ENCODE measurements at regions not wholly inside any gene's neighbourhood (a gene's known extent, or its start where the extent isn't known, plus 50 kb on each side); places are given as distances from the start of the nearest gene placed in this dataset.

DNA sequence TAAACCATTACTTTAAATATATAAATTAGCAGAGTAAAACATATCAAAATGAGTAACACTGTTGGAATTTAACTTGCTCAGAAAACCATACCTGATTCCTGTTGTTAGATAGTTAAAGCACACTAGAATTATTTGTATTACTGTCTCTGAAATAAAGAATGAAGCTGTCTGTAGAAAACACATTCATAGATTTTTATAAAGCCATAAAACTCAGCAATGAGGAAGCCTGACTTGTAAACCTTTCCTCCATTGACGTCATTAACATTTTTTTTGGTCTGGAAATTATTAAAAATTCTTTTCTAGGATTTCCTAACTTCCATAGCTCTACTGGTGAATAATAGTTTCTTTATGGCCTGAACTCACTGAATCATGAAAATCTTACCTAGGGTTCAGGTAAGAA, 147.6 kb downstream of the BRMS1L start:
- no peaks in the 10 kb centered on the region for H4K20me1 ChIP-seq (ENCODE audit: insufficient read depth)
- intact Hi-C loops (cut with micrococcal nuclease) = no loop called here
- BruUV-seq (replicated peaks) = no TSS peak
- no peak overlapping the region for H3K4me3 ChIP-seq (replicated peaks in 1 of 2; ENCODE audit: low read depth in 1 of 2, low read length in 2 of 2)
- no peak overlapping the region for H3K9ac ChIP-seq (ENCODE audit: low read length)
- ChIA-PET POLR2A (no interaction called here), RAD21 (ENCODE audit: low non-redundant PET in 1 of 2, low total read pairs in 2 of 2, uncharacterized antibody in 2 of 2, unreplicated experiment in 2 of 2) (no interaction called here), CTCF (no interaction called here)
- H3K27me3 ChIP-seq (ENCODE audit: insufficient read depth, low read length) = no peaks in the 10 kb centered on the region
- no peak overlapping the region for H2AFZ ChIP-seq (ENCODE audit: low read depth, low read length, poor library complexity, severe bottlenecking)
- no peak overlapping the region for H3K27ac ChIP-seq (ENCODE audit: low read depth, low read length)
- DNase-seq (ENCODE audit: low read depth, low spot score) = no peak
- no peaks in the 10 kb centered on the region for H3K79me2 ChIP-seq (ENCODE audit: insufficient read depth, low read length)
- TF ChIP-seq CEBPB (IDR thresholded peaks at IDR 0.05; ENCODE audit: low read depth) = no peak
- TF ChIP-seq SP1 (IDR thresholded peaks at IDR 0.05; ENCODE audit: low read depth) = no peak
- TF ChIP-seq, protein P1, sequence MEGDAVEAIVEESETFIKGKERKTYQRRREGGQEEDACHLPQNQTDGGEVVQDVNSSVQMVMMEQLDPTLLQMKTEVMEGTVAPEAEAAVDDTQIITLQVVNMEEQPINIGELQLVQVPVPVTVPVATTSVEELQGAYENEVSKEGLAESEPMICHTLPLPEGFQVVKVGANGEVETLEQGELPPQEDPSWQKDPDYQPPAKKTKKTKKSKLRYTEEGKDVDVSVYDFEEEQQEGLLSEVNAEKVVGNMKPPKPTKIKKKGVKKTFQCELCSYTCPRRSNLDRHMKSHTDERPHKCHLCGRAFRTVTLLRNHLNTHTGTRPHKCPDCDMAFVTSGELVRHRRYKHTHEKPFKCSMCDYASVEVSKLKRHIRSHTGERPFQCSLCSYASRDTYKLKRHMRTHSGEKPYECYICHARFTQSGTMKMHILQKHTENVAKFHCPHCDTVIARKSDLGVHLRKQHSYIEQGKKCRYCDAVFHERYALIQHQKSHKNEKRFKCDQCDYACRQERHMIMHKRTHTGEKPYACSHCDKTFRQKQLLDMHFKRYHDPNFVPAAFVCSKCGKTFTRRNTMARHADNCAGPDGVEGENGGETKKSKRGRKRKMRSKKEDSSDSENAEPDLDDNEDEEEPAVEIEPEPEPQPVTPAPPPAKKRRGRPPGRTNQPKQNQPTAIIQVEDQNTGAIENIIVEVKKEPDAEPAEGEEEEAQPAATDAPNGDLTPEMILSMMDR (IDR thresholded peaks at IDR 0.05 in 2 of 3, conservative IDR thresholded peaks at IDR 0.05 in 1 of 3; ENCODE audit: borderline replicate concordance in 1 of 3, insufficient read depth in 1 of 3, low read depth in 2 of 3, low read length in 2 of 3) = no peak
- TF ChIP-seq CBX3 (IDR thresholded peaks at IDR 0.05; ENCODE audit: low read depth) = no peak
- TF ChIP-seq ZFX (IDR thresholded peaks at IDR 0.05) = no peak
- no peak for TF ChIP-seq EZH2 (IDR thresholded peaks at IDR 0.05)
- TF ChIP-seq, protein P2, sequence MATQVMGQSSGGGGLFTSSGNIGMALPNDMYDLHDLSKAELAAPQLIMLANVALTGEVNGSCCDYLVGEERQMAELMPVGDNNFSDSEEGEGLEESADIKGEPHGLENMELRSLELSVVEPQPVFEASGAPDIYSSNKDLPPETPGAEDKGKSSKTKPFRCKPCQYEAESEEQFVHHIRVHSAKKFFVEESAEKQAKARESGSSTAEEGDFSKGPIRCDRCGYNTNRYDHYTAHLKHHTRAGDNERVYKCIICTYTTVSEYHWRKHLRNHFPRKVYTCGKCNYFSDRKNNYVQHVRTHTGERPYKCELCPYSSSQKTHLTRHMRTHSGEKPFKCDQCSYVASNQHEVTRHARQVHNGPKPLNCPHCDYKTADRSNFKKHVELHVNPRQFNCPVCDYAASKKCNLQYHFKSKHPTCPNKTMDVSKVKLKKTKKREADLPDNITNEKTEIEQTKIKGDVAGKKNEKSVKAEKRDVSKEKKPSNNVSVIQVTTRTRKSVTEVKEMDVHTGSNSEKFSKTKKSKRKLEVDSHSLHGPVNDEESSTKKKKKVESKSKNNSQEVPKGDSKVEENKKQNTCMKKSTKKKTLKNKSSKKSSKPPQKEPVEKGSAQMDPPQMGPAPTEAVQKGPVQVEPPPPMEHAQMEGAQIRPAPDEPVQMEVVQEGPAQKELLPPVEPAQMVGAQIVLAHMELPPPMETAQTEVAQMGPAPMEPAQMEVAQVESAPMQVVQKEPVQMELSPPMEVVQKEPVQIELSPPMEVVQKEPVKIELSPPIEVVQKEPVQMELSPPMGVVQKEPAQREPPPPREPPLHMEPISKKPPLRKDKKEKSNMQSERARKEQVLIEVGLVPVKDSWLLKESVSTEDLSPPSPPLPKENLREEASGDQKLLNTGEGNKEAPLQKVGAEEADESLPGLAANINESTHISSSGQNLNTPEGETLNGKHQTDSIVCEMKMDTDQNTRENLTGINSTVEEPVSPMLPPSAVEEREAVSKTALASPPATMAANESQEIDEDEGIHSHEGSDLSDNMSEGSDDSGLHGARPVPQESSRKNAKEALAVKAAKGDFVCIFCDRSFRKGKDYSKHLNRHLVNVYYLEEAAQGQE (IDR thresholded peaks at IDR 0.05; ENCODE audit: low read depth) = no peak
- no peaks in the 10 kb centered on the region for H3K9me2 ChIP-seq (ENCODE audit: insufficient read depth)
- no peaks in the 10 kb centered on the region for H3K9me3 ChIP-seq (ENCODE audit: control insufficient read depth in 1 of 2, insufficient read depth in 1 of 2, low read depth in 1 of 2, low read length in 2 of 2)
- H3K4me2 ChIP-seq (ENCODE audit: low read length) = no peak overlapping the region
- ATAC-seq = no peak
- no peaks in the 10 kb centered on the region for H3K36me3 ChIP-seq (ENCODE audit: control insufficient read depth in 1 of 2, insufficient read depth in 2 of 2, low read length in 2 of 2)
- H3K4me1 ChIP-seq (ENCODE audit: control insufficient read depth in 1 of 2, insufficient read depth in 2 of 2, low read length in 2 of 2) = no peaks in the 10 kb centered on the region

Measured in HCT116 (cell line).